HG03064 (cell line): ENCODE measurements at regions not wholly inside any gene's neighbourhood (a gene's known extent, or its start where the extent isn't known, plus 50 kb on each side); places are given as distances from the start of the nearest gene placed in this dataset.

Source experiments
- ATAC-seq: cut with Tn5 transposase; IDR thresholded peaks from one replicate; pipeline ENCODE4 v1.9.1; 2021; ENCODE audit warnings: low read depth; ENCODE audit not compliant: unreplicated experiment

GRCh38 chr11:42544726-42545125 is 767.1 kb upstream of the API5 start:
- ATAC-seq: no peak

DNA sequence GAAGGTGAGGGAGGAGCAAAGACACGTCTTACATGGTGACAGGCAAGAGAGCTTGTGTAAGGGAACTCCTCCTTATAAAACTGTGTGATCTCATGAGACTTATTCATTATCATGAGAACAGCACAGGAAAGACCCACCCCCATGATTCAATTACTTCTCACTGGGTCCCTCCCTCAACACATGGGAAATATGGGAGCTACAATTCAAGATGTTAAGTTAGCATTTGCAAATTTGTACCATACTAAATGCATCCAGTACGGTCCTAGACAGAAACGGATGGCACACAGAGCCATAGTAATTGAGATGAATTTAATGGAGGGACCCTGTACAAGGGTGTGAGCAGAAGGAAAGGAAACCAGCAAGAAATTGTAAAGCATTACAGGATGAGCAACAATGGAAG is 765.8 kb upstream of the API5 start:
- ATAC-seq: no peak

DNA sequence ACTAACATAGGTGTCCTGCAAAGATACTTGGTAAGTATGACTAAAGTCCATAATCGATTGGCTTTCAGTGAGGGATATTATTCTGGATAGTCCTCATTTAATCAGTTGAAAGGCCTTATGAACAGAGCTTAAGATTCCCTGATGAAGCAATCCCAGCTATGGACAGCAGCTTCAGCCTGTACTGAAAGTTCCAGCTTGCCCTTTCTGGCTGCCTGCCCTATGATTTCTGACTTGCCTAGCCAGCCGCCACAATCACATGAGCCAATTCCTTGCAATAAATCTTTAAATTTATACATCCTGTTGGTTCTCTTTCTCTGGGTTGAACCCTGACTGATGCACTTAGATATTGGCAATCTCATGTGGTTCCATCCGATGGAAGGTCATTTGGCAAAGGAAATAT is 759.0 kb upstream of the API5 start:
- no peak for ATAC-seq

DNA sequence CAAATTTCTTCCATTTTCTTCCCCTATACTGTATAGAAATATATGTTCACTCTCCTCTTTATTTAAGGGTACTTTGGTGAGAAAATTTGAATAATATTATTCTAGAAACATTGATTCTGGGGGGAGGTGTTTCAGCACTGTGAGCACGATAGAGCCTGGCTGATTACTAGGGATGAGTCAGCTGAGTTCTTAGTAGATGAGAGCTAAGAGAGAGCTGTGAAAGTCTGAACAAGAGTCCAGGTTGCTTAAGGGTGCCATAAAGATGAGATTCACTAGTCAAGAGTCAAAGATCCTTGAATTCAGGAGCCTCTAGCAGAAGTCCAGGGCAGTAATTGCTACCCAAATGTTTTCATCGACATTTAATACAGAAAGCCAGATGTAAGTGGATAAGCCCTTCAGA is 756.6 kb upstream of the API5 start:
- no peak for ATAC-seq

- ATAC-seq: no peak
Measured at GRCh38 chr11:42571131-42571877, 740.5 kb upstream of the API5 start.

GRCh38 chr11:42571878-42572610 is 739.8 kb upstream of the API5 start:
- ATAC-seq: no peak

DNA sequence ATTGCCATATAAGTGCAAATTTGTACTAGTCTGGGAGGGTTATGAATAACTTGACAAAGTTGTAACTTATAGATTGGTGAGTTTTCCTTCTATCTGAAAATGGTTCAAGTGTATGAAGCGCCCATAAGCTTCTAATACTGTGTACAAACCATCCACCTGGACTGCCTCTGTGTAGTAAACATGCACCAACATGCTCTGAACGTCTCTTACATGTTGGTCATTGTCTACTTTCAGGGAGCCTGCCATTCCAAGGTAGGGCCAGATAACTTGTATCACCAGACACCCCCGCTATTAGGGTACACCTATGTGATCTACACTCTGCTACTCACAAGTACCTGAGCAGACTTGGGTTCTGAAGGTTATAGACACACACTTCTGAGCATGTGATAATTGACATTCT is 735.5 kb upstream of the API5 start:
- ATAC-seq: no peak

DNA sequence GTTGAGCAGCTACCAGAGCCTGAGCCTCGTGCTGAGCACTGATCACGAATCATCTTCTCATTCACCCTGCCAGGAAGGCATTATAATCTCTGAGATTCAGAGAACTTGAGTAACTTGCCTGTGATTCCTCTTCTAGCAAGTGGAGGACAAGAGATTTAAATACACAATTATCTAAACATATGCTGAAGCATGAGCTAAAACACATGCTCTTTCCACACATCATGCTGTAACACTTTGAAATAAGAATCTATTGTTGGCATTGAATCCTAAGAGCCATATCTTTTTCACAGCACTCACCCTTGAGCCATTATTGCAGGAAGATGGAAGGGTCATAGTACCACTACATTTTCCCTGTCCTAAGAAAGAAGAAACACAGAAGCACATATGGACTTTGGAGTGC is 722.5 kb upstream of the API5 start:
- no peak for ATAC-seq

DNA sequence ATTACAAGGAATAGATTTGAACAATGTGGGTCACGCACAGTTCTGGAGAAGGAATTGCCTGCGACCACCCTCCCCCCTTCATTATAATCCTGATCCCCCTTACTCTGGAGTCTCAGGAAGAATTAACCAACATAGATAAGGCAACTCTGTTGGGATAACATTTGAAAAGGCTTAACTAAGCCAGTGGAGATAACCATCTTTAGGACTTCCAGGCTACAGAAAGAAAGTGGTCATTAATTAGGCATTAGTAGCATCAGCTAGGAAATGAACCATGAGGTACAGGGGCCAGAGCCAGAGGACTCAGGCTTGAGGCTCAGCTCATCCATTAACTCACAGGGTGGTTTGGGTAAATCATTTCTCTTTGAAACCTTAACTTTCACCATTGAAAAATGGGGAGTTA is 720.0 kb upstream of the API5 start:
- no peak for ATAC-seq

- no peak for ATAC-seq
Measured at GRCh38 chr11:42593441-42593840, 718.4 kb upstream of the API5 start.

GRCh38 chr11:42595876-42596275 is 715.9 kb upstream of the API5 start:
- no peak for ATAC-seq

GRCh38 chr11:42596576-42597145 is 715.1 kb upstream of the API5 start:
- ATAC-seq: no peak

DNA sequence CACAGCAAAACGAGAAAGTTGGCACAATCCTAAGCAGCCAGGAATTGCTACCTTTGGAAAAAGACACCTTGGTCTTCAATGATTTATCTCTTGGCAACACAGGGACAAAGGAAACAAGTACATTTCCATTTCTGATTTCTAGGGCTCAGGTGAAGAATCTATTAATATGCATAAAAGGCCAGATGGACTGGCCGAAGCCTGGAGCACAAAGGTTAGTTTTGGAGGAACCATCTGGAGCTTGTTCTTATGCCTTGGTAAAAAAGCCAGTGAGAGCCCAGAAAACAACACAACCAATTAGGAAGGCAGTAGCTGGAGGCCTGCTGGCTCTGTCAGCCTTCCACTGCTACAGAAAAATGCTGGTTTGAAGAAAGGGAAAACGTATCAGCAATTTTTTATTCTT is 713.5 kb upstream of the API5 start:
- ATAC-seq: no peak

GRCh38 chr11:42620796-42621195 is 691.0 kb upstream of the API5 start:
- ATAC-seq: no peak

- no peak for ATAC-seq
Measured at GRCh38 chr11:42625757-42626665, 685.8 kb upstream of the API5 start.

GRCh38 chr11:42631220-42631843 is 680.5 kb upstream of the API5 start:
- ATAC-seq: no peak

GRCh38 chr11:42646959-42647358 is 664.8 kb upstream of the API5 start:
- ATAC-seq: no peak

DNA sequence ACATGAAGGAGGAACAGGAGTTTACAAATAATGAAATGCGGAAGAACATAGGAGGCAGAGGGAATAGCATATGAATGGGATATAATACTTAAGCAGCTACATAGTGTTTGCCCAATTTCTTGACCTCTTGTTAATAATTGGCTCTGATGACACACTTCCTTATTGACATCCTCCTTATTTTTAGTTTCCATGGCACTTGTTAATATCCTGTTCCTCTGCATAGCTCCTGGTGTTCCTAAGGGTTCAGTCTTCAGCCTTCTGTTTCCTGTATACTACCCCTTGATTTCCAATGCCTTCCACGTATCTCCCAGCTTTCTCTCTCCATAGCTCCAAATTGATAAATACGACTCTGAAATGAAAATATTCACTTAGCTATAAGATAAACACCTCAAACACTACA is 663.8 kb upstream of the API5 start:
- no peak for ATAC-seq

DNA sequence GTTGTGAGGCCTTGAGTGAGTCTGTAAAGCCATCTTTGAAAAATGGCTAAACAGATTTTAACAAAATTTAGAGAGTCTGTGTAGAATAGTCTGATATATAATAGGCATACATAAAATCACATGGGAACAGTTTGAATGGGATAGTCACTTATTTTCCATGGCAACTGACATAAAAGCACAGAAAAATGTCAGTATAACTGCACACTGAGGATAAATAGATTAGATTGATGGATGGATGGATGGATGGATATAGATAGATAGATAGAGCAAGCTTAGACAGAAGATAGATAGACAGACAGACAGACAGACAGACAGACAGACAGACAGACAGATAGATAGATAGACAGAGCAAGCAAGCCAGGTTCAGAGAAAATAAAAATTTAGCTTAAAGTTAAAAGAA is 660.2 kb upstream of the API5 start:
- ATAC-seq: no peak

GRCh38 chr11:42657169-42657568 is 654.6 kb upstream of the API5 start:
- no peak for ATAC-seq
